ENCODE measurements at regions not wholly inside any gene's neighbourhood (a gene's known extent, or its start where the extent isn't known, plus 50 kb on each side); places are given as distances from the start of the nearest gene placed in this dataset.

DNA sequence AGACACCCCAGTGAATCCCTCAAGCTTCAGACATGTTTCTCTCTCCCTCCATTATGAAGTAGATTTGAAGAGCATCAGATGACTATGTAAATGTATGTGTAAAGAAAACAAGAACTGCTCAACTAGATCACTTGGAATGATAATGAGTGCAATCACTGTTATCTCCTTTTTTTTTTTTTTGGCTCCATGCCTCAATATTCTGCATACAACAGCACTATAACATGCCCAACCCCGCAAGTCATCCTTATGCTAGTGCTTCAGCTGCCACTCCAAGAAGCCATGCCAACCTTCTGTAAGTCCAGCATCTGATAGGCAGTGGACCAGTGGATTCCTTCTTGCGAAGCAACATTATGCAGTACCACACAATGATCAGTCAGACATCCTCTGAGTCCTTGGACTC lies 133.7 kb downstream of the TFPI2 start:
- TF ChIP-seq CTCF (IDR thresholded peaks at IDR 0.05): no peak
- no peak for TF ChIP-seq POLR2A (IDR thresholded peaks at IDR 0.05)

All from thyroid gland (tissue), 4 donors.